ENCODE measurements at regions not wholly inside any gene's neighbourhood (a gene's known extent, or its start where the extent isn't known, plus 50 kb on each side); places are given as distances from the start of the nearest gene placed in this dataset.

- no peak for TF ChIP-seq CTCF (IDR thresholded peaks at IDR 0.05; ENCODE audit: insufficient read depth in 1 of 2, low read depth in 1 of 2, low read length in 1 of 2, severe bottlenecking in 1 of 2, unreplicated experiment in 1 of 2)
- Histone ChIP-seq H3K27me3 (replicated peaks; ENCODE audit: control insufficient read depth, insufficient read depth, low read length) (no peaks in the 10 kb centered on the region), H3K4me3 (ENCODE audit: low read depth, low read length) (no peak overlapping the region), H3K9me3 (no peaks in the 10 kb centered on the region), H3K36me3 (ENCODE audit: control insufficient read depth, insufficient read depth, low read length) (no peaks in the 10 kb centered on the region), H3K4me1 (0 out of 2 replicates have a peak, but pooled peaks cover 6% of the 10 kb centered on the region)
- no peak overlapping the region for H3K4me3 Mint-ChIP-seq (ENCODE audit: unreplicated experiment)
- peaks cover 3% of the 10 kb centered on the region for H3K9me3 Mint-ChIP-seq (ENCODE audit: unreplicated experiment)
- intact Hi-C loops (cut with micrococcal nuclease; ENCODE audit: unreplicated experiment) = no loop called here
- no TSS peak for BruUV-seq (replicated peaks)
- POLR2A ChIA-PET = interaction anchor here (0.5 to 0.7 kb wide), 2 partner anchors 9 to 264 kb away, joined by 5 to 8 read pairs; no protein-coding TSS in a partner anchor
- CTCF ChIA-PET = no interaction called here
- peak in 1 of 2 experiments; percentile 38 for DNase-seq
- no peaks in the 10 kb centered on the region for H3K36me3 Mint-ChIP-seq (ENCODE audit: insufficient read depth, unreplicated experiment)
- H3K27me3 Mint-ChIP-seq (ENCODE audit: insufficient read depth, unreplicated experiment) = no peaks in the 10 kb centered on the region
- H3K4me1 Mint-ChIP-seq (ENCODE audit: low read depth, unreplicated experiment) = peaks cover 6% of the 10 kb centered on the region
- H3K27ac Mint-ChIP-seq (ENCODE audit: unreplicated experiment) = no peak overlapping the region
These were observed 81.0 kb downstream of the MYEOV start for GRCh38 chr11:69374946-69375310.

GRCh38 chr11:69375316-69376154 is 81.6 kb downstream of the MYEOV start:
- no peak overlapping the region for H3K4me3 ChIP-seq (ENCODE audit: low read depth, low read length)
- ChIA-PET CTCF (no interaction called here), POLR2A (no interaction called here)
- no peaks in the 10 kb centered on the region for H3K27me3 ChIP-seq (replicated peaks; ENCODE audit: control insufficient read depth, insufficient read depth, low read length)
- no peaks in the 10 kb centered on the region for H3K27me3 Mint-ChIP-seq (ENCODE audit: insufficient read depth, unreplicated experiment)
- peaks cover 6% of the 10 kb centered on the region for H3K4me1 Mint-ChIP-seq (ENCODE audit: low read depth, unreplicated experiment)
- peak in 1 of 2 experiments; percentile 42 for DNase-seq
- no peaks in the 10 kb centered on the region for H3K9me3 ChIP-seq
- H3K9me3 Mint-ChIP-seq (ENCODE audit: unreplicated experiment) = no peaks in the 10 kb centered on the region
- H3K36me3 Mint-ChIP-seq (ENCODE audit: insufficient read depth, unreplicated experiment) = no peaks in the 10 kb centered on the region
- no peak for TF ChIP-seq CTCF (IDR thresholded peaks at IDR 0.05; ENCODE audit: insufficient read depth in 1 of 2, low read depth in 1 of 2, low read length in 1 of 2, severe bottlenecking in 1 of 2, unreplicated experiment in 1 of 2)
- 0 out of 2 replicates have a peak, but pooled peaks cover 6% of the 10 kb centered on the region for H3K4me1 ChIP-seq
- H3K36me3 ChIP-seq (ENCODE audit: control insufficient read depth, insufficient read depth, low read length) = no peaks in the 10 kb centered on the region
- intact Hi-C loops (cut with micrococcal nuclease; ENCODE audit: unreplicated experiment) = no loop called here
- H3K4me3 Mint-ChIP-seq (ENCODE audit: unreplicated experiment) = no peak overlapping the region
- no peak overlapping the region for H3K27ac Mint-ChIP-seq (ENCODE audit: unreplicated experiment)
- no TSS peak for BruUV-seq (replicated peaks)

- Mint-ChIP-seq H3K4me1 (ENCODE audit: low read depth, unreplicated experiment) (peaks cover 8% of the 10 kb centered on the region), H3K4me3 (ENCODE audit: unreplicated experiment) (no peak overlapping the region), H3K27me3 (ENCODE audit: insufficient read depth, unreplicated experiment) (no peaks in the 10 kb centered on the region), H3K27ac (ENCODE audit: unreplicated experiment) (peak overlapping the region; percentile 18), H3K36me3 (ENCODE audit: insufficient read depth, unreplicated experiment) (no peaks in the 10 kb centered on the region), H3K9me3 (ENCODE audit: unreplicated experiment) (no peaks in the 10 kb centered on the region)
- Histone ChIP-seq H3K4me3 (ENCODE audit: low read depth, low read length) (no peak overlapping the region), H3K27me3 (replicated peaks; ENCODE audit: control insufficient read depth, insufficient read depth, low read length) (no peaks in the 10 kb centered on the region), H3K4me1 (peaks cover 8% of the 10 kb centered on the region), H3K36me3 (ENCODE audit: control insufficient read depth, insufficient read depth, low read length) (no peaks in the 10 kb centered on the region), H3K9me3 (no peaks in the 10 kb centered on the region)
- BruUV-seq (replicated peaks) = no TSS peak
- peak in 1 of 2 experiments; percentile 31 for DNase-seq
- no peak for TF ChIP-seq CTCF (IDR thresholded peaks at IDR 0.05; ENCODE audit: insufficient read depth in 1 of 2, low read depth in 1 of 2, low read length in 1 of 2, severe bottlenecking in 1 of 2, unreplicated experiment in 1 of 2)
- intact Hi-C loops (cut with micrococcal nuclease; ENCODE audit: unreplicated experiment) = no loop called here
- ChIA-PET POLR2A (interaction anchor here (0.6 kb wide), 1 partner anchor 61 kb away, joined by 4 read pairs; no protein-coding TSS in a partner anchor), CTCF (no interaction called here)
These were observed 82.4 kb downstream of the MYEOV start for GRCh38 chr11:69376155-69377028.

Data from Caco-2 (cell line).